ENCODE measurements at regions not wholly inside any gene's neighbourhood (a gene's known extent, or its start where the extent isn't known, plus 50 kb on each side); places are given as distances from the start of the nearest gene placed in this dataset.

DNA sequence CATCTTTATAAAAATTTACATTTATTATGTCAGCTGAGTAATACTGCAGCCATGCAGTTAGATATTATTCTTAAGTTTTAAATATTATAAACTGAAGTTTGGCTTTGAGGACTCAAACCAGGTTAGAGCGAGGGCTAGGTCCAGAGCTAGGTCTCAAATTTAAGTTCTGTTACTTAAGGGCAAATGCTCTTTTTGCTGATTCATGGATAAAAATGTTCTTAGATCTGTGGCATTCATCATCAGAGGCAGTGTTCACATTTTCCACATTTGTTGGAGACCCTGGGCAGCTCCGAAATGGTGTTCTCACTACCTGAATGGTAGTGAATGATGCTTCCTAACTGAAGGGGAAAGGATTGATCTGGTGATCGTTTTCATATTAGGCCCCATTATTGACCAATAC lies 121.4 kb upstream of the MB21D2 start:
- CTCF ChIA-PET, result interaction anchor here (0.7 to 1.9 kb wide), 3 partner anchors 124 to 226 kb away, joined by 3 to 7 read pairs (median 4); no protein-coding TSS in a partner anchor
- no peak for DNase-seq (ENCODE audit: low spot score)
- H3K4me1 Mint-ChIP-seq, result peaks cover 6% of the 10 kb centered on the region
- H3K27me3 Mint-ChIP-seq (ENCODE audit: low read depth), result no peaks in the 10 kb centered on the region
- H3K36me3 Mint-ChIP-seq, result no peaks in the 10 kb centered on the region
- TF ChIP-seq FOXJ3 (CRISPR knock-in tag; IDR thresholded peaks at IDR 0.05; ENCODE audit: borderline replicate concordance) (no peak), ZNF425 (CRISPR knock-in tag; conservative IDR thresholded peaks at IDR 0.05) (no peak), ATF2 (CRISPR knock-in tag; IDR thresholded peaks at IDR 0.05; ENCODE audit: borderline replicate concordance, low read depth) (no peak), RORB (CRISPR knock-in tag; IDR thresholded peaks at IDR 0.05) (no peak), CBFB (CRISPR knock-in tag; IDR thresholded peaks at IDR 0.05; ENCODE audit: low read depth) (no peak), CDX4 (CRISPR knock-in tag; IDR thresholded peaks at IDR 0.05; ENCODE audit: borderline replicate concordance) (no peak), JUN (CRISPR knock-in tag; IDR thresholded peaks at IDR 0.05) (no peak), IRF2 (CRISPR knock-in tag; IDR thresholded peaks at IDR 0.05; ENCODE audit: borderline replicate concordance, low read depth) (no peak), ATF1 (CRISPR knock-in tag; IDR thresholded peaks at IDR 0.05) (no peak), TP53 (CRISPR knock-in tag; IDR thresholded peaks at IDR 0.05) (no peak), MYBL2 (CRISPR knock-in tag; IDR thresholded peaks at IDR 0.05) (no peak)
- TF ChIP-seq, protein P1, sequence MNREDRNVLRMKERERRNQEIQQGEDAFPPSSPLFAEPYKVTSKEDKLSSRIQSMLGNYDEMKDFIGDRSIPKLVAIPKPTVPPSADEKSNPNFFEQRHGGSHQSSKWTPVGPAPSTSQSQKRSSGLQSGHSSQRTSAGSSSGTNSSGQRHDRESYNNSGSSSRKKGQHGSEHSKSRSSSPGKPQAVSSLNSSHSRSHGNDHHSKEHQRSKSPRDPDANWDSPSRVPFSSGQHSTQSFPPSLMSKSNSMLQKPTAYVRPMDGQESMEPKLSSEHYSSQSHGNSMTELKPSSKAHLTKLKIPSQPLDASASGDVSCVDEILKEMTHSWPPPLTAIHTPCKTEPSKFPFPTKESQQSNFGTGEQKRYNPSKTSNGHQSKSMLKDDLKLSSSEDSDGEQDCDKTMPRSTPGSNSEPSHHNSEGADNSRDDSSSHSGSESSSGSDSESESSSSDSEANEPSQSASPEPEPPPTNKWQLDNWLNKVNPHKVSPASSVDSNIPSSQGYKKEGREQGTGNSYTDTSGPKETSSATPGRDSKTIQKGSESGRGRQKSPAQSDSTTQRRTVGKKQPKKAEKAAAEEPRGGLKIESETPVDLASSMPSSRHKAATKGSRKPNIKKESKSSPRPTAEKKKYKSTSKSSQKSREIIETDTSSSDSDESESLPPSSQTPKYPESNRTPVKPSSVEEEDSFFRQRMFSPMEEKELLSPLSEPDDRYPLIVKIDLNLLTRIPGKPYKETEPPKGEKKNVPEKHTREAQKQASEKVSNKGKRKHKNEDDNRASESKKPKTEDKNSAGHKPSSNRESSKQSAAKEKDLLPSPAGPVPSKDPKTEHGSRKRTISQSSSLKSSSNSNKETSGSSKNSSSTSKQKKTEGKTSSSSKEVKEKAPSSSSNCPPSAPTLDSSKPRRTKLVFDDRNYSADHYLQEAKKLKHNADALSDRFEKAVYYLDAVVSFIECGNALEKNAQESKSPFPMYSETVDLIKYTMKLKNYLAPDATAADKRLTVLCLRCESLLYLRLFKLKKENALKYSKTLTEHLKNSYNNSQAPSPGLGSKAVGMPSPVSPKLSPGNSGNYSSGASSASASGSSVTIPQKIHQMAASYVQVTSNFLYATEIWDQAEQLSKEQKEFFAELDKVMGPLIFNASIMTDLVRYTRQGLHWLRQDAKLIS (CRISPR knock-in tag; IDR thresholded peaks at IDR 0.05; ENCODE audit: borderline replicate concordance), result no peak
- TF ChIP-seq, protein P2, sequence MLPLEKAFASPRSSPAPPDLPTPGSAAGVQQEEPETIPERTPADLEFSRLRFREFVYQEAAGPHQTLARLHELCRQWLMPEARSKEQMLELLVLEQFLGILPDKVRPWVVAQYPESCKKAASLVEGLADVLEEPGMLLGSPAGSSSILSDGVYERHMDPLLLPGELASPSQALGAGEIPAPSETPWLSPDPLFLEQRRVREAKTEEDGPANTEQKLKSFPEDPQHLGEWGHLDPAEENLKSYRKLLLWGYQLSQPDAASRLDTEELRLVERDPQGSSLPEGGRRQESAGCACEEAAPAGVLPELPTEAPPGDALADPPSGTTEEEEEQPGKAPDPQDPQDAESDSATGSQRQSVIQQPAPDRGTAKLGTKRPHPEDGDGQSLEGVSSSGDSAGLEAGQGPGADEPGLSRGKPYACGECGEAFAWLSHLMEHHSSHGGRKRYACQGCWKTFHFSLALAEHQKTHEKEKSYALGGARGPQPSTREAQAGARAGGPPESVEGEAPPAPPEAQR (CRISPR knock-in tag; IDR thresholded peaks at IDR 0.05), result no peak
- POLR2A ChIA-PET, result no interaction called here
- H3K4me3 Mint-ChIP-seq, result no peak overlapping the region
- no peak for ATAC-seq
- peaks cover 7% of the 10 kb centered on the region; the same call in 1 of the 2 replicates for H3K9me3 Mint-ChIP-seq
- H3K27ac Mint-ChIP-seq, result no peak overlapping the region

- peaks cover 7% of the 10 kb centered on the region; the same call in 1 of the 2 replicates for H3K9me3 Mint-ChIP-seq
- no peak for DNase-seq (ENCODE audit: low spot score)
- peak; percentile 67 for ATAC-seq
- H3K27ac Mint-ChIP-seq, result no peak overlapping the region
- peaks cover 6% of the 10 kb centered on the region for H3K4me1 Mint-ChIP-seq
- POLR2A ChIA-PET, result no interaction called here
- no peak overlapping the region for H3K4me3 Mint-ChIP-seq
- CTCF ChIA-PET, result interaction anchor here (0.8 to 3.3 kb wide), 6 partner anchors 126 to 228 kb away, joined by 3 to 22 read pairs (median 6); no protein-coding TSS in a partner anchor
- no peaks in the 10 kb centered on the region for H3K36me3 Mint-ChIP-seq
- no peaks in the 10 kb centered on the region for H3K27me3 Mint-ChIP-seq (ENCODE audit: low read depth)
- TF ChIP-seq ZNF671 (CRISPR knock-in tag; IDR thresholded peaks at IDR 0.05), result no peak
Measured at GRCh38 chr3:193040836-193041672, 123.4 kb upstream of the MB21D2 start.
